HepG2 (cell line): ENCODE measurements at regions not wholly inside any gene's neighbourhood (a gene's known extent, or its start where the extent isn't known, plus 50 kb on each side); places are given as distances from the start of the nearest gene placed in this dataset.

Experiments
- ARID2 ChIP-seq: sonication (generic); formaldehyde crosslinking; IDR thresholded peaks from 2 replicates; pipeline ENCODE4 v1.8.1; 2022; ENCODE audit warnings: mild to moderate bottlenecking, missing genetic modification reagents, borderline replicate concordance
- CENPT ChIP-seq: sonication (generic); formaldehyde crosslinking; IDR thresholded peaks from 2 replicates; pipeline ENCODE4 v1.8.0; 2022; ENCODE audit warnings: low read depth, mild to moderate bottlenecking, moderate library complexity, missing genetic modification reagents
- GABPB1 ChIP-seq: IDR thresholded peaks from 2 replicates; pipeline ENCODE4 v1.6.1; 2016; ENCODE audit warnings: mild to moderate bottlenecking, missing genetic modification reagents, moderate library complexity, missing compliant biosample characterization
- HMG20B ChIP-seq: conservative IDR thresholded peaks from 2 replicates; pipeline ENCODE4 v1.6.1; 2016; ENCODE audit warnings: missing genetic modification reagents, missing compliant biosample characterization
- HNRNPUL1 ChIP-seq: fragments of 200-400 bp; formaldehyde crosslinking; IDR thresholded peaks from 2 replicates; pipeline ENCODE4 v1.6.1; 2017; ENCODE audit warnings: low read depth, mild to moderate bottlenecking, low read length, moderate library complexity
- HOXA9 ChIP-seq: sonication (generic); formaldehyde crosslinking; IDR thresholded peaks from 2 replicates; pipeline ENCODE4 v1.8.1; 2022; ENCODE audit warnings: missing genetic modification reagents, mild to moderate bottlenecking, moderate library complexity, borderline replicate concordance
- MYPOP ChIP-seq: sonication (generic); formaldehyde crosslinking; IDR thresholded peaks from 2 replicates; pipeline ENCODE4 v1.8.1; 2023; ENCODE audit warnings: mild to moderate bottlenecking, moderate library complexity, missing genetic modification reagents
- SUZ12 ChIP-seq: fragments of 150-350 bp; IDR thresholded peaks from 2 replicates; pipeline ENCODE4 v1.6.1; 2014; ENCODE audit warnings: low read depth, low read length
- ZBTB2 ChIP-seq: sonication (generic); formaldehyde crosslinking; IDR thresholded peaks from 2 replicates; pipeline ENCODE4 v1.8.0; 2022; ENCODE audit warnings: low read depth, missing genetic modification reagents
- ZMYM2 ChIP-seq: sonication (generic); formaldehyde crosslinking; IDR thresholded peaks from 2 replicates; pipeline ENCODE4 v1.8.0; 2022; ENCODE audit warnings: mild to moderate bottlenecking, missing genetic modification reagents
- ZNF557 ChIP-seq: sonication (generic); formaldehyde crosslinking; IDR thresholded peaks from 2 replicates; pipeline ENCODE4 v1.4.0; 2020; ENCODE audit warnings: missing genetic modification reagents
- ZNF567 ChIP-seq: sonication (generic); formaldehyde crosslinking; IDR thresholded peaks from 2 replicates; pipeline ENCODE4 v1.8.1; 2023; ENCODE audit warnings: mild to moderate bottlenecking, missing genetic modification reagents, borderline replicate concordance
- ZNF570 ChIP-seq: sonication (generic); formaldehyde crosslinking; IDR thresholded peaks from 2 replicates; pipeline ENCODE4 v1.4.0; 2020; ENCODE audit warnings: mild to moderate bottlenecking, missing genetic modification reagents, borderline replicate concordance
- ZNF652 ChIP-seq: IDR thresholded peaks from 2 replicates; pipeline ENCODE4 v1.6.1; 2016; ENCODE audit warnings: low read depth, borderline replicate concordance
- ZNF740 ChIP-seq: sonication (generic); formaldehyde crosslinking; IDR thresholded peaks from 2 replicates; pipeline ENCODE4 v1.4.0; 2020; ENCODE audit warnings: missing genetic modification reagents
- ZNF781 ChIP-seq: sonication (generic); formaldehyde crosslinking; IDR thresholded peaks from 2 replicates; pipeline ENCODE4 v1.5.1; 2020; ENCODE audit warnings: borderline replicate concordance, mild to moderate bottlenecking, missing genetic modification reagents; ENCODE audit errors: not compliant biosample characterization
- TF ChIP-seq, protein P1 (sequence below), 2 experiments: IDR thresholded peaks; 2 replicates each; pipeline ENCODE4 v1.6.1; 2011 to 2012; ENCODE audit warnings: low read length in 2 of 2, borderline replicate concordance in 1 of 2, low read depth in 1 of 2, mild to moderate bottlenecking in 1 of 2, moderate library complexity in 1 of 2
- TF ChIP-seq, protein P2 (sequence below): IDR thresholded peaks from 2 replicates; pipeline ENCODE4 v1.6.1; 2016
- TF ChIP-seq, protein P3 (sequence below): sonication (generic); formaldehyde crosslinking; IDR thresholded peaks from 2 replicates; pipeline ENCODE4 v1.5.0; 2020; ENCODE audit warnings: missing genetic modification reagents, mild to moderate bottlenecking, borderline replicate concordance

DNA sequence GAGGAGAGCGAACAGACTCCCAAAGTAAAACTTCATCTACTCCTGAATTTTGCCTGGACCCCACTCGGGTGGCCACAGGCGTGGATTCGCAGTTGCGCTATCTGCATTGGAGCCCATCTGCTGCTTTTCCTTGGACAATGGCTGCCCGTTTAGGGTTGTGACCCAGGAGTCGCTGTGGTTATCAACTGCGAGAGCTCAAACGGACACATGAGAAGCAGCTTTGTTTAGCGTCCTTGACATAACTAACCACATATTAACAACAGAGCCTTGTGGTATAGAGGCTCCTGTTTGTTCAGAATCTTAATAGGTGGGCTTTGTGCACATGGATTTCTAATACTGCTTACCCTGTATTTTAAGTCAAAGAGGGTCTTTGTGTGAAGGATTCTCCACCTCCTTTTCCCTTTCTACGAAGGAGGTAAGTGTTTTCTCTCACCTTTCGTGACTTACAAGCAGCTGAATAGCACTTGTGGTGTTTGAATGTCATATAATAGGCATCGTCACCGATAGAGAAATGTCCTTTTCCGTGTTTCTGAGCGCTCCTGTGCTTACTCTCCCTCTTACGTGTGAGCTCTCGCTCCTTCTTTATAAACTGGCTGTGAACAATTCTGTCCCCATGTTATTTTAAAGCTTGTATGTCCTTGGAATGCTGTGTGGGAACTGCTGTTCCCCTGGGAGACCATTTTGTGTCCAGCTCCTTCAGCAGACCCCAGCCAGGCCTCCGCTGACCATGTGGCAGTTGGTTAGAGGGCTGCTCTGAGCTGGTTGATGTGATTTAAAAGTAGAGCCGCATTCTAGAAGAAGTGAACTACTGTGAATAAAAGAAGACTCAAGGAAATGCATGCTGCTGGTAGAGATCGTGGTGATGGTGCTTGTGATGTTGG, 441.4 kb downstream of the RPS6KC1 start (continued):
- TF ChIP-seq GABPB1 (CRISPR knock-in tag) (no peak), ZNF557 (CRISPR knock-in tag) (no peak), HNRNPUL1 (no peak), ZBTB2 (CRISPR knock-in tag) (no peak), HOXA9 (CRISPR knock-in tag) (no peak), ZNF570 (CRISPR knock-in tag) (no peak), CENPT (CRISPR knock-in tag) (no peak), ZNF740 (no peak), ZNF781 (no peak), ZMYM2 (peak; percentile 44; the same call in 1 of the 2 replicates), ARID2 (no peak), MYPOP (CRISPR knock-in tag) (no peak), ZNF567 (CRISPR knock-in tag) (no peak), ZNF652 (CRISPR knock-in tag) (no peak), SUZ12 (no peak), HMG20B (CRISPR knock-in tag) (peak; percentile 79; the same call in 1 of the 2 replicates)
- TF ChIP-seq, protein P1, sequence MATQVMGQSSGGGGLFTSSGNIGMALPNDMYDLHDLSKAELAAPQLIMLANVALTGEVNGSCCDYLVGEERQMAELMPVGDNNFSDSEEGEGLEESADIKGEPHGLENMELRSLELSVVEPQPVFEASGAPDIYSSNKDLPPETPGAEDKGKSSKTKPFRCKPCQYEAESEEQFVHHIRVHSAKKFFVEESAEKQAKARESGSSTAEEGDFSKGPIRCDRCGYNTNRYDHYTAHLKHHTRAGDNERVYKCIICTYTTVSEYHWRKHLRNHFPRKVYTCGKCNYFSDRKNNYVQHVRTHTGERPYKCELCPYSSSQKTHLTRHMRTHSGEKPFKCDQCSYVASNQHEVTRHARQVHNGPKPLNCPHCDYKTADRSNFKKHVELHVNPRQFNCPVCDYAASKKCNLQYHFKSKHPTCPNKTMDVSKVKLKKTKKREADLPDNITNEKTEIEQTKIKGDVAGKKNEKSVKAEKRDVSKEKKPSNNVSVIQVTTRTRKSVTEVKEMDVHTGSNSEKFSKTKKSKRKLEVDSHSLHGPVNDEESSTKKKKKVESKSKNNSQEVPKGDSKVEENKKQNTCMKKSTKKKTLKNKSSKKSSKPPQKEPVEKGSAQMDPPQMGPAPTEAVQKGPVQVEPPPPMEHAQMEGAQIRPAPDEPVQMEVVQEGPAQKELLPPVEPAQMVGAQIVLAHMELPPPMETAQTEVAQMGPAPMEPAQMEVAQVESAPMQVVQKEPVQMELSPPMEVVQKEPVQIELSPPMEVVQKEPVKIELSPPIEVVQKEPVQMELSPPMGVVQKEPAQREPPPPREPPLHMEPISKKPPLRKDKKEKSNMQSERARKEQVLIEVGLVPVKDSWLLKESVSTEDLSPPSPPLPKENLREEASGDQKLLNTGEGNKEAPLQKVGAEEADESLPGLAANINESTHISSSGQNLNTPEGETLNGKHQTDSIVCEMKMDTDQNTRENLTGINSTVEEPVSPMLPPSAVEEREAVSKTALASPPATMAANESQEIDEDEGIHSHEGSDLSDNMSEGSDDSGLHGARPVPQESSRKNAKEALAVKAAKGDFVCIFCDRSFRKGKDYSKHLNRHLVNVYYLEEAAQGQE (IDR thresholded peaks at IDR 0.05; ENCODE audit: borderline replicate concordance in 1 of 2, low read depth in 1 of 2, low read length in 2 of 2): no peak
- TF ChIP-seq, protein P2, sequence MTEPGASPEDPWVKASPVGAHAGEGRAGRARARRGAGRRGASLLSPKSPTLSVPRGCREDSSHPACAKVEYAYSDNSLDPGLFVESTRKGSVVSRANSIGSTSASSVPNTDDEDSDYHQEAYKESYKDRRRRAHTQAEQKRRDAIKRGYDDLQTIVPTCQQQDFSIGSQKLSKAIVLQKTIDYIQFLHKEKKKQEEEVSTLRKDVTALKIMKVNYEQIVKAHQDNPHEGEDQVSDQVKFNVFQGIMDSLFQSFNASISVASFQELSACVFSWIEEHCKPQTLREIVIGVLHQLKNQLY (CRISPR knock-in tag): peak; percentile 57; the same call in 1 of the 2 replicates
- TF ChIP-seq, protein P3, sequence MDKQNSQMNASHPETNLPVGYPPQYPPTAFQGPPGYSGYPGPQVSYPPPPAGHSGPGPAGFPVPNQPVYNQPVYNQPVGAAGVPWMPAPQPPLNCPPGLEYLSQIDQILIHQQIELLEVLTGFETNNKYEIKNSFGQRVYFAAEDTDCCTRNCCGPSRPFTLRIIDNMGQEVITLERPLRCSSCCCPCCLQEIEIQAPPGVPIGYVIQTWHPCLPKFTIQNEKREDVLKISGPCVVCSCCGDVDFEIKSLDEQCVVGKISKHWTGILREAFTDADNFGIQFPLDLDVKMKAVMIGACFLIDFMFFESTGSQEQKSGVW (CRISPR knock-in tag): no peak
